ENCODE measurements at regions not wholly inside any gene's neighbourhood (a gene's known extent, or its start where the extent isn't known, plus 50 kb on each side); places are given as distances from the start of the nearest gene placed in this dataset.
"Not testable (repeated sequence)": the region's sequence is repeated elsewhere in the genome, so short reads cannot be mapped to it uniquely, and the experiment has no call there.

DNA sequence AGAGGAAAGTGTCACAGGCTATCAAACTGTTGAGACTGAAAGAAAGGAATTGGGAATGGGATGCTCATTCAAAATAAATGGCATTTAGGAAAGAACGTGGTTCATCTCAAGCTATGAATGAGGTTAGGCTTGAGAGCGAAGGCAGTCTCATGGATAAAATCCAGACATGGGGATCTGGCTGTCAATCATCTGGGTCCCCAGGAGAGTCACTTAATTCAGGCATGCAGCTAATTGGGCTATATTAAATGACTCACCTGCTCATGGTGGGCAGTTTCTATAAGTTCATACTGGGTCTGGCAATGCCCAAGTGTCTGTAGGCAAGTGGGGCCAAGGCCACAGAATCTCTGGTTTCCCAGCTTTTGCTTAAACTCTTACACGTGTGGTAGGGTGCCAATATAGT is 286.5 kb upstream of the SEMA6A start:
- TF ChIP-seq, protein P1, sequence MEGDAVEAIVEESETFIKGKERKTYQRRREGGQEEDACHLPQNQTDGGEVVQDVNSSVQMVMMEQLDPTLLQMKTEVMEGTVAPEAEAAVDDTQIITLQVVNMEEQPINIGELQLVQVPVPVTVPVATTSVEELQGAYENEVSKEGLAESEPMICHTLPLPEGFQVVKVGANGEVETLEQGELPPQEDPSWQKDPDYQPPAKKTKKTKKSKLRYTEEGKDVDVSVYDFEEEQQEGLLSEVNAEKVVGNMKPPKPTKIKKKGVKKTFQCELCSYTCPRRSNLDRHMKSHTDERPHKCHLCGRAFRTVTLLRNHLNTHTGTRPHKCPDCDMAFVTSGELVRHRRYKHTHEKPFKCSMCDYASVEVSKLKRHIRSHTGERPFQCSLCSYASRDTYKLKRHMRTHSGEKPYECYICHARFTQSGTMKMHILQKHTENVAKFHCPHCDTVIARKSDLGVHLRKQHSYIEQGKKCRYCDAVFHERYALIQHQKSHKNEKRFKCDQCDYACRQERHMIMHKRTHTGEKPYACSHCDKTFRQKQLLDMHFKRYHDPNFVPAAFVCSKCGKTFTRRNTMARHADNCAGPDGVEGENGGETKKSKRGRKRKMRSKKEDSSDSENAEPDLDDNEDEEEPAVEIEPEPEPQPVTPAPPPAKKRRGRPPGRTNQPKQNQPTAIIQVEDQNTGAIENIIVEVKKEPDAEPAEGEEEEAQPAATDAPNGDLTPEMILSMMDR (IDR thresholded peaks at IDR 0.05; ENCODE audit: low read depth, low read length), result no peak
- no peak overlapping the region for H3K4me3 ChIP-seq (replicated peaks in 1 of 2; ENCODE audit: low read depth in 2 of 2, low read length in 2 of 2)
- DNase-seq (ENCODE audit: low read depth in 2 of 2), result no peak

GRCh38 chr5:116859666-116860320 is 285.2 kb upstream of the SEMA6A start:
- DNase-seq (ENCODE audit: low read depth in 2 of 2), result no peak
- TF ChIP-seq, protein P1 (IDR thresholded peaks at IDR 0.05; ENCODE audit: low read depth, low read length), result no peak

GRCh38 chr5:116858705-116859333 is 284.2 kb upstream of the SEMA6A start:
- H3K4me3 ChIP-seq (replicated peaks in 1 of 2; ENCODE audit: low read depth in 2 of 2, low read length in 2 of 2), result no peak overlapping the region
- TF ChIP-seq, protein P1 (IDR thresholded peaks at IDR 0.05; ENCODE audit: low read depth, low read length), result no peak
- no peak for DNase-seq (ENCODE audit: low read depth in 2 of 2)

More at GRCh38 chr5:116859666-116860320, 285.2 kb upstream of the SEMA6A start:
- H3K4me3 ChIP-seq (replicated peaks in 1 of 2; ENCODE audit: low read depth in 2 of 2, low read length in 2 of 2), result no peak overlapping the region

DNA sequence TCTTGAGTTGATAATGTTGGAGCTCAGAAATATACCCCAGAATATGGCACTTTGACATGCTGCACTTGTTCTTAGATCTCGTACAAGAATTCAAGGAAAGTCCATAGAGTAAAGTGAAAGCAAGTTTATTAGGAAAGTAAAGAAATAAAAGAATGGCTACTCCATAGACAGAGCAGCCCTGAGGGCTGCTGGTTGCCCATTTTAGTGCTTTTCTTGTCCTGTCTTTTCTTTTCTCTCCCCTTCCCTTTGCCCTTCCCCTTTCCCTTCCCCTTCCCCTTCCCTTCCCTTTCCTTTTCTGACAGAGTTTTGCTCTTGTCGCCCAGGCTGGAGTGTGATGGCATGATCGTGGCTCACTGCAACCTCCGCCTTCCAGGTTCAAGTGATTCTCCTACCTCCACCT is 283.4 kb upstream of the SEMA6A start:
- not testable (repeated sequence) for DNase-seq (ENCODE audit: low read depth in 2 of 2); H3K4me3 ChIP-seq (replicated peaks in 1 of 2; ENCODE audit: low read depth in 2 of 2, low read length in 2 of 2)

GRCh38 chr5:116856271-116856670 is 281.6 kb upstream of the SEMA6A start:
- no peak overlapping the region for H3K4me3 ChIP-seq (replicated peaks in 1 of 2; ENCODE audit: low read depth in 2 of 2, low read length in 2 of 2)
- DNase-seq (ENCODE audit: low read depth in 2 of 2), result no peak
- TF ChIP-seq, protein P1 (IDR thresholded peaks at IDR 0.05; ENCODE audit: low read depth, low read length), result no peak

- DNase-seq (ENCODE audit: low read depth in 2 of 2), result no peak
- no peak overlapping the region for H3K4me3 ChIP-seq (replicated peaks in 1 of 2; ENCODE audit: low read depth in 2 of 2, low read length in 2 of 2)
- TF ChIP-seq, protein P1 (IDR thresholded peaks at IDR 0.05; ENCODE audit: low read depth, low read length), result no peak
Measured at GRCh38 chr5:116853992-116854391, 279.4 kb upstream of the SEMA6A start.

- TF ChIP-seq, protein P1 (IDR thresholded peaks at IDR 0.05; ENCODE audit: low read depth, low read length), result no peak
- no peak for DNase-seq (ENCODE audit: low read depth in 2 of 2)
- H3K4me3 ChIP-seq (replicated peaks in 1 of 2; ENCODE audit: low read depth in 2 of 2, low read length in 2 of 2), result no peak overlapping the region
Measured at GRCh38 chr5:116848954-116849581, 274.4 kb upstream of the SEMA6A start.
